ENCODE measurements at regions not wholly inside any gene's neighbourhood (a gene's known extent, or its start where the extent isn't known, plus 50 kb on each side); places are given as distances from the start of the nearest gene placed in this dataset.

DNA sequence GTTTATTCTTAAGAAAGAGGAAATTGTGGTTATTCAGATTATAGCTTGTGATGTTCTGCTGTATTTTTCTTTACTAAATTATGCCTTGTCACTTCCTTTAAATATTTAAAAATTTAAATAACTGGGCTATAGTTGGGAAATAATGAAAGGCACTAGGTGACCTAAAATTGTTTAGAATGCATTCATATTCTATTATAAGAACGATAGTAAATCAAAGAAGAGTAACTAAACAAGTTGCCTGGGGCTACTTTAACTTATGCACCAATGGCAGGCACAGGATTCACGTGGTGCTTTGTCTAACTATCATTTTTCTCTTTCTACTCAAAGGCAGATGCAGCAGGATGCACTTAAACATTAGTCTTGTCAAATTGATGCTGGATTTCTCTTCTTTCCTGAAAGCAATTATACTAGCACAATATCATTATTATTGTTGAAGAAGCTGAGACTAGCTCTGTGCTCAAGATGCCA, 190.7 kb upstream of the PPFIA2 start:
- DNase-seq: no peak

DNA sequence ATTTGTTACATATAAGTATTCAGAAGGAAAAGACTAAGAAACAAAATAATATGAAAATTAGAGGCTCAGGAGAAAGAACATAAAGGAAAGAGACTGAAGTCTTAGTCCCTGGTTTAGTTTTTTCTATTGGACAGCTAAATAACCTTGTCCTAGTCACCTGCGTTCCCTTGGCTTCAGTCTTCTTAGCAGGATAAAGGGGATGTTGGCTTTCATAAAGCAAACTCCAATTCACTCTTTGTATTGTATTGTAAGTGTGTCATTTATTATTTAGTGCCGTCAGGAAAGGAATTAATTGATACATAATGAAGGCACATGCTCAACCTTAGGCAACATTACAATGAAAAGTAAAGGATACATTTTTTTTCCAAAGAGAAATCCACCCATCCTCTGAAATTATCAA, 190.3 kb upstream of the PPFIA2 start:
- DNase-seq: no peak

- DNase-seq: no peak
Observed at GRCh38 chr12:81944886-81945285, 185.7 kb upstream of the PPFIA2 start.

DNA sequence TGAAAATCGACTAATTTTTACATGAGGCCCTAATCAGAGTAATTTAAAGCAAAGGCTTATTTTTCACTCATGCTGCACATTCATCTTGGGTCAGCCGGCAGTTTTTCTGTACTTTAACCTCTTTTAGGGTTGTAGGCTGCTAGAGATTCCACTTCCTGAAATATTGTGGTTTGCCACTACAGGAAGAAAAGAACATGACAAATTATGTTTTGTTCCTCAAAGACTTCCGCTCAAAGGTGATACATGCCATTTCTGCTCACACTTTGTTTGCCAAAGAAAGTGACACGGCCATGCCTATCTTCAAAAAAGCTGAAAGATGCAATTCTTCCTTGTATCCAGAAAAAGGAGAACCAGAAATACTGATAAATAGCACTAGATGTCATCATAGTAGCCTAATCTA, 183.4 kb upstream of the PPFIA2 start:
- DNase-seq: no peak

DNA sequence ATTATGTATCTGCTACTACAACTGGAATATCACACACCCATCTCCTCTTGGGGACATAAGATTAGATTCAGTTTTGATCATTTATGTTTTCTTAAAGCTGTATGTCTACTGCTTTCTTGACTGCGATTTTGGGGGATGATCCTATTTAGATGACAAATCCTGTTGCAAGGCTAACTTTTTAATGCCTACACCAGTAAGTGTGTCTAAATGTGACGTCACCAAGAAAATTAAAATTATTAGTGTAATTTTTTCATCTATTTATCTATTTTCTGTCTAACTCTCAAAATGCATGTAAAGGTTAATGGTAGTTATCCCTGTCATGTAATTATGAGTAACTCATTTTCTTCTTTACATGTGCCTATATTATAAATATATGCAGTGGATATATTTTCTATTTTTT, 170.9 kb upstream of the PPFIA2 start:
- no peak for DNase-seq

DNA sequence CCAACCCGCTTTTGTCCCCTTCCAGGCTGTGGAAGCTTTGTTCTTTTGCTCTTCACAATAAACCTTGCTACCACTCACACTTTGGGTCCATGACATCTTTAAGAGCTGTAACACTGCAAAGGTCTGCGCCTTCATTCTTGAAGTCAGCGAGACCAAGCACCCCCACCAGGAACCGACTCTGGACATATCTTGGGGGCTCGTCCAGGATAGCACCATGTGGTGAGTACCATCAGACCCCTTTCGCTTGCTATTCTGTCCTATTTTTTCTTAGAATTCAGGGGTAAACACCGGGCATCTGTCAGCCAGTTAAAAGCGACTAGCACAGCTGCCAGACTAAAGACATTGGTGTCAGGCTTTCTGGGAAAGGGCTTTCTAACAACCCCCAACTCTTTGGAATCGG, 137.6 kb upstream of the PPFIA2 start:
- no peak for DNase-seq

- DNase-seq: no peak
Observed at GRCh38 chr12:81888961-81889360, 129.8 kb upstream of the PPFIA2 start.

DNA sequence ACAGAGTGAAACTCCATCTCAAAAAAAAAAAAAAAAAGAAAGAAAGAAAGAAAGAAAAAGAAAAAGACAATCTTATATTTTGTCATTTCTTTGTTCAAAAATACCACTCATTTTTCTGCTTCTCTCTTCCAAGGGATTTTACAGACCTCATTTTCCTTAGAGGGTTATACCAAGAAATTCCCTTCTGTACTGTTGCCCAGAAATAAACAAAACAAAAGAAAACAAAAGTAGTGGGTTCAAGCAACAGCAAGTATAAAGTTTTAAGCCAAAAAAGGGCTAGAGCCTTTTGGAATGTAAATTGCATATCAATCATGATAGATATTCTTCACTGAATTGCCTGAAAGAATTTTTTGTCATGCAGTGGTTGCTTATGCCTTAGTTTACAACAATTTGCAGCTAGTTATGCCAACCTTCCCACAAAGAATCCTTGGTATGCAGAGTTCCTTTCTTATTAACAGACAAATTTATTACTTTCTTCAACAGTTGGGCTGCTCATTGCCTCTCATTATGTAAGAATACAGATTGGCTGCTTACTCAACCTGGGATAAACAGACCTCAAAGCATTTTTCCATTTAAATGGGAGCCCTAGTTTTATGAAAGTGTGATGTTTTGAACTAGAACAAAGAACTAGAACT, 129.1 kb upstream of the PPFIA2 start:
- no peak for DNase-seq

GRCh38 chr12:81874586-81874985, 115.4 kb upstream of the PPFIA2 start:
- DNase-seq: no peak

DNA sequence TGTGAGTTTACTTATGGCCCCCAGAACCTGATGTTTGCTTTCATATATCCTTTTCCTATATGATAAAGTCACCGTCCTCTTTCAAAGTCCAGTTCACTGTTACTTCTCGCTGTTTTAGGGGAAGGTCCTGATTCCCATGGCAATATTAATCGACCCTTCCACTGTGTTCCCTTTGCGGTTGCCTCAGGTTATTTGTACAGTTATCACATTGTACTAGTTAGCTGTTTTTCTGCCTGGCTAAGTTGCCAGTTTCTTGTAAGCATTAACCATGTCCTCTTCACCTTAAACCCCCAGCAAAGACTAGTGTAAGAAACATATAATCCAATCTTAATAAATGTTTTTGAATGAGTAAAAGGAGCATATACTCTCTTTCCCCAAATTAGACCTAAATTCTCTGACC, 115.0 kb upstream of the PPFIA2 start:
- DNase-seq: no peak

GRCh38 chr12:81872400-81872799, 113.2 kb upstream of the PPFIA2 start:
- DNase-seq: no peak

GRCh38 chr12:81866081-81866480, 106.9 kb upstream of the PPFIA2 start:
- DNase-seq: no peak

DNA sequence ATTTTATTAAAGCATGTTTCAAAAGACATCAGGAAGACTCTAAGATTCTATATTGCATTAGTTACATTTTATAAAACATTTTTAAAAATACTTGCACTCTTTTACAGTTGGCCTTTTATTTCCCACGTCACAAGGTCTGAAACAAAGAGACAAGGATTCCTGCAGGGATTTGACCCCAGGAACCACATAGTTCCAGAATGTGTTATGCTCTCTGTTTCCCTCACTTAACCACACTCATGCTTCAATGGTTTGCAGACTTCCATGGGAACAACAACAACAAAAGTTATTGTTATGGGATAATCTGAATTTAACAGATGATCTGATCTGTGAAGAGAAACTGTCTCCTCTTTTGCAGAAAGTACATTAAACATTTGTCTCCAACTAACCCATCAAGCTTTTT, 104.3 kb upstream of the PPFIA2 start:
- DNase-seq: no peak

- no peak for DNase-seq
Observed at GRCh38 chr12:81859521-81859920, 100.4 kb upstream of the PPFIA2 start.

DNA sequence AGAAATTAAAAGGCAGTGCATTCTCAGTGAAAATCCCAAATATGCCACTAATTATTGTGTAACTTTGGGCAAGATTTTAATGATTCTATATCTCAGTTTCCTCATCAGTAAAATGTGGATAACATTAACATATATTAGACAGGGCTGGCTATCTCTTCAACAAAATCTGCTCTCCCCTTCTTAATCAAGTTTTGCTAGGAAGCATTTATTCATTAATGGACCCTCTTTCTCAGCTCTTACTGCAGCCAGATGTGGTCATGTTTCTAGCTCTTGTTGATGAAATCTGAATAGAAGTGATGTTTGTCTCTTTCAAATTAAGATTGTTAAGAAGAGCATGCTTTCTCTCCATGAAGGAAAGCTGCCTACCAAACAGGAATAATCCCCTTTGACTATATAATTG, 84.4 kb upstream of the PPFIA2 start:
- DNase-seq: no peak

GRCh38 chr12:81835783-81836182, 76.6 kb upstream of the PPFIA2 start:
- DNase-seq: no peak

DNA sequence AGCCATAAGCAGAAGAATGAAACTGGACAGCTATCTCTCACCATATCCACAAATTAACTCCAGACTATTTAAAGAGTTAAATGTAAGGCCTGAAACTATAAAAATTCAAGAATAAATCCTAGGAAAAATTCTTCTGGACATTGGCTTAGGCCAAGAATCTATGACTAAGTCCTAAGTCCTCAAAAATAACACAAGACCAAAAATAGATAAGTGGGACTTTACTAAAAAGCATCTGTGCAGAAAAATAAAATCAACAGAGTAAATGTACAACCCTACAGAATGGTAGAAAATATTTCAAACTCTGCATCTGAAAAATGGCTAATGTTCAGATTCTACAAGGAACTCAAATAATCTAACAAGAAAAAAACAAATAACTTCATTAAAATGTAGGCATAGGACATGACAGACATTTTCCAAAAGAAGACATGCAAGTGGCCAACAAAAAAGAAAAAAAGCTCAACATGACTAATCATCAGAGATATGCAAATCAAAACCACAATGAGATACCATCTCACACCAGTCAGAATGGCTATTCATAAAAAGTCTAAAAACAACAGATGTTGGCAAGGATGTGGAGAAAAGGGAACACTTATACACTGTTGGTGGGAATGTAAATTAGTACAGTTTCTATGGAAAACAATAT, 61.0 kb upstream of the PPFIA2 start:
- DNase-seq: no peak

DNA sequence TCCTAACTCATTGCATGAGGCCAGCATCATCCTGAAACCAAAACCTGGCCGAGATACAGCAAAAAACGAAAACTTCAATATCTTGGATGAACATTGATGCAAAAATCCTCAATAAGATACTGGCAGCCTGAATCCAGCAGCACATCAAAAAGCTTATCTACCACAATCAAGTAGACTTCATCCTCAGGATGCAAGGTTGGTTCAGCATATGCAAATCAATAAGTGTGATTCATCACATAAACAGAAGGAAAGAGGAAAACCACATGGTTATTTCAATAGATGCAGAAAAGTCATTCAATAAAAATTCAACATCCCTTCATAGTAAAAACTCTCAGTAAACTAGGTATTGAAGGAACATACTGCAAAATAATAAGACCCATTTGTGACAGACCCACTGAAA, 56.5 kb upstream of the PPFIA2 start:
- no peak for DNase-seq

GRCh38 chr12:81811778-81812125, 52.6 kb upstream of the PPFIA2 start:
- DNase-seq: no peak

- DNase-seq: no peak
Observed at GRCh38 chr12:81811061-81811777, 52.1 kb upstream of the PPFIA2 start.

- DNase-seq: no peak
Observed at GRCh38 chr12:81809829-81810595, 50.9 kb upstream of the PPFIA2 start.

- no peak for DNase-seq
Observed at GRCh38 chr12:81809113-81809777, 50.1 kb upstream of the PPFIA2 start.
